Neural progenitor cell (in vitro differentiated cells): ENCODE measurements at regions not wholly inside any gene's neighbourhood (a gene's known extent, or its start where the extent isn't known, plus 50 kb on each side); places are given as distances from the start of the nearest gene placed in this dataset.

Source experiments
- EZH2 ChIP-seq: fragments of 200-600 bp; sonication (generic); IDR thresholded peaks from 2 replicates; pipeline ENCODE4 v1.6.1; 2017; ENCODE audit warnings: antibody characterized with exemption, mild to moderate bottlenecking, moderate library complexity
- TF ChIP-seq, protein P1 (sequence below): fragments of 200-600 bp; sonication (generic); IDR thresholded peaks from 2 replicates; pipeline ENCODE4 v1.5.1; 2017; ENCODE audit warnings: antibody characterized with exemption, mild to moderate bottlenecking

DNA sequence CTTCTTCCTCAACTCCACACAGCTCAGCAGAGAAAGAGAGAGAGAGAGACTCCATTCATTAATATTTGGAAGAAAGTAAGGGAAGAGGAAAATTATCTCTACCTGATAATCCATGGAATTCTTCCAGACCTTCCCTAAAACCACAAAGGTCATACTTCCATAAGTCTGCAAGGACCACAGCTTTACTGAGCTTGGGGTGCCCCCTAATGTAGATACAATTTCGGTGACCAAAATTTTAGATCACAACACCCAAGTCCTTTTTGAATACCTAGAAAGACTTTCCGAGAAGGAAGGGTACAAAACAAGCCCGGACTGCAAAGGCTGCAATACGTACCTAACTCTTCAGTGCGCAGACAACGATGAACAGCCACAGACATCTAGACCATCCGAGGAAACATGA lies 523.9 kb downstream of the GLUD2 start:
- TF ChIP-seq, protein P1, sequence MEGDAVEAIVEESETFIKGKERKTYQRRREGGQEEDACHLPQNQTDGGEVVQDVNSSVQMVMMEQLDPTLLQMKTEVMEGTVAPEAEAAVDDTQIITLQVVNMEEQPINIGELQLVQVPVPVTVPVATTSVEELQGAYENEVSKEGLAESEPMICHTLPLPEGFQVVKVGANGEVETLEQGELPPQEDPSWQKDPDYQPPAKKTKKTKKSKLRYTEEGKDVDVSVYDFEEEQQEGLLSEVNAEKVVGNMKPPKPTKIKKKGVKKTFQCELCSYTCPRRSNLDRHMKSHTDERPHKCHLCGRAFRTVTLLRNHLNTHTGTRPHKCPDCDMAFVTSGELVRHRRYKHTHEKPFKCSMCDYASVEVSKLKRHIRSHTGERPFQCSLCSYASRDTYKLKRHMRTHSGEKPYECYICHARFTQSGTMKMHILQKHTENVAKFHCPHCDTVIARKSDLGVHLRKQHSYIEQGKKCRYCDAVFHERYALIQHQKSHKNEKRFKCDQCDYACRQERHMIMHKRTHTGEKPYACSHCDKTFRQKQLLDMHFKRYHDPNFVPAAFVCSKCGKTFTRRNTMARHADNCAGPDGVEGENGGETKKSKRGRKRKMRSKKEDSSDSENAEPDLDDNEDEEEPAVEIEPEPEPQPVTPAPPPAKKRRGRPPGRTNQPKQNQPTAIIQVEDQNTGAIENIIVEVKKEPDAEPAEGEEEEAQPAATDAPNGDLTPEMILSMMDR, result no peak
- TF ChIP-seq EZH2, result no peak
